CD1c-positive myeloid dendritic cell (primary cell): ENCODE measurements at regions not wholly inside any gene's neighbourhood (a gene's known extent, or its start where the extent isn't known, plus 50 kb on each side); places are given as distances from the start of the nearest gene placed in this dataset.
"Not testable (repeated sequence)": the region's sequence is repeated elsewhere in the genome, so short reads cannot be mapped to it uniquely, and the experiment has no call there.

Source experiments
- DNase-seq: peaks from one replicate; pipeline ENCODE4 v3.0.0-alpha.2; 2016; ENCODE audit errors: extremely low spot score

DNA sequence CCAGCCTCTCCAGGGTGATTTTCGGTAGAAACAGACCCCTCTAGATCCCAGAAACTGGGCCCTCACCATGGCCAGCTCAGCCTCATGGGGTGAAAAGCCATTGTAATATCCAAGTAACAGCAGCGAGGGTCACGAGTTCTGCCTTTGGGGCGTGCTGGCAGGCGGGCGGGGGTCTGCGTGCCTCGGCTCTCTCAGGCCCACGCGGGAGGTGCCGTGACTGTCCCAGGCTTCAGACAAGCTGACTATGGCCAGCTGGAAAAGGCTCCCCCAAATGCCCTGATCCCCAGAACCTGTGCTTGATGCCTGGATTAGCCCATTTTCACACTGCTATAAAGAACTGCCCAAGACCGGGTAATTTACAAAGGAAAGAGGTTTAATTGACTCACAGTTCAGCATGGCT is 160.2 kb downstream of the LAT start:
- DNase-seq, result not testable (repeated sequence)

DNA sequence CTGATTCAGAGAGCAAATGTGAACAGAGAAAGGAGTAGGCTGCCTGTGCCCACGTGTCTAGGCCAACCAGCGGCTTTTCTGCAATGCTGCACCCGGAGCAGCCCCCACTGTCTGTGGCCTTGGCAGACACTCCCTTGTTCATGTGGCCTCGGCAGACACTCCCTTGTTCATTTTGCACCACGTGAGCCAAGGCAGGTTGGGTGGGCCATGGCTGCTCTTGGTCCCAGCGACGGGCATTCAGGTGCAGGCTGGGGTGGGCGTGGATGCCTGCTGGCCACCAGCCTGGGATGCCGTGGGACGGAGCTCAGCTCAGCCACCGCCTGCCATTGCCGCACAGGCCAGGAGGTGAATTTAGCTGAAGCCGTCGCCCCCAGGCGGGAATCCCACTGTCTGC is 159.8 kb downstream of the LAT start:
- DNase-seq, result not testable (repeated sequence)

DNA sequence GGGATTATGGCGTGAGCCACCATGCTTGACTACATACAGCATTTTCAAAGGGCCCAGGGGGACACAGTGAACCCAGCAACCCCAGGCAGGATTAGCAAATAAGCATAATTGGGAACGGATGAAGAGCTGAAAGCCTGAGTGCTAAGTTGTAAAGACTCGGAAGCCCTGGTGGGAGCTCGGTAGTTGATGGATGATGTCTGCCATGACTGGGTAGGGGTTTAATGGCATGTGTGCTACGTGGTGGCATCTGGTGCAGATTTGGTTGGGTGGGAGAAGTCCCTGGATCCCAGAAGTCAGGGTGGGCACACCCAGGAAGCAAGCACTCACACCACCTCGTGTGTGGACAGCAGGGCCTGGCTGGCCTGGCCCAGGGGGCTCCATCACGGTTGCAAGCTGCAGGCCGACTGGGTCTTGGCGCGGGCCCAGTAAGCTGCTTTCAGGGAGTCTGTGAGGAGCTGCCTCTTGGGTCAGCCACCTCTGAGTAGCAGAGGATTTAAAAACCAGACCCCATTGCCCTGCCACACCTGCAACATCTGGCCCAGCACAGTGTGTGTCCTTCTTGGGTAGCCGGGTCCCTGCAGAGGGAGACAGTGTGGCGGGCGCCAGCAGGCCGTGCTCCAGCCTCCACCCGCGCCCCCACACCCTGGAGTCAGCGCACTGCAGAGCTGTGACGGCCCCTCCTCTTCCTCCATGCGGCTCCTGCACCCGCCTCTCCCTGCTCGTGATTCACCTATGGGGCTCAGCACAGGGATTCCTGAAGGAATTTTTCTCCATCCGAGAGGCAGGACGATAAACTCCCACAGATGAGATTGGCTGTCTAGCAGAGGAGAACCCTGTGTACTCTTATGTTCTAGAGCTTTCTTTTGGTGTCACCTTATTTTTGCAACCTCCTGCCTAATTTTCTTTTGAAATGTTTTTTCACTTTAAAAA is 159.2 kb downstream of the LAT start:
- DNase-seq, result not testable (repeated sequence)

DNA sequence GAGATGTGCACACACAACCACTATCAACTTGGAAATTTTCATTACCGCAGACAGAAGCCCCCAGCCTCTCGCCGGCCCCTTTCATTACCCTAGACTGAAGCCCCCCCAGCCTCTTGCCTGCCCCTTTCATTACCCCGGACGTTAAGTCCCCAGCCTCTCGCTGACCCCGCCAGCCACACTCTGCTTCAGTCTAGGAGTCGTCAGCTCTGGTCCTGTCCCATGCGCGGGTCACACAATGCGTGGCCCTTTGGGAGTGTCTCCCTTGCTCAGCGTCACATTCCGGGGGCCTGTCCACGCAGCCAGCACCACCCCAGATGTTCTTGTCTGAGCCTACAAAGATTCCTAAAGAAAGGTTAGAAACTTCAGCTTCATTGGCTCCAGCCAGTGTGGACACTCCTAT is 157.7 kb downstream of the LAT start:
- DNase-seq, result not testable (repeated sequence)

DNA sequence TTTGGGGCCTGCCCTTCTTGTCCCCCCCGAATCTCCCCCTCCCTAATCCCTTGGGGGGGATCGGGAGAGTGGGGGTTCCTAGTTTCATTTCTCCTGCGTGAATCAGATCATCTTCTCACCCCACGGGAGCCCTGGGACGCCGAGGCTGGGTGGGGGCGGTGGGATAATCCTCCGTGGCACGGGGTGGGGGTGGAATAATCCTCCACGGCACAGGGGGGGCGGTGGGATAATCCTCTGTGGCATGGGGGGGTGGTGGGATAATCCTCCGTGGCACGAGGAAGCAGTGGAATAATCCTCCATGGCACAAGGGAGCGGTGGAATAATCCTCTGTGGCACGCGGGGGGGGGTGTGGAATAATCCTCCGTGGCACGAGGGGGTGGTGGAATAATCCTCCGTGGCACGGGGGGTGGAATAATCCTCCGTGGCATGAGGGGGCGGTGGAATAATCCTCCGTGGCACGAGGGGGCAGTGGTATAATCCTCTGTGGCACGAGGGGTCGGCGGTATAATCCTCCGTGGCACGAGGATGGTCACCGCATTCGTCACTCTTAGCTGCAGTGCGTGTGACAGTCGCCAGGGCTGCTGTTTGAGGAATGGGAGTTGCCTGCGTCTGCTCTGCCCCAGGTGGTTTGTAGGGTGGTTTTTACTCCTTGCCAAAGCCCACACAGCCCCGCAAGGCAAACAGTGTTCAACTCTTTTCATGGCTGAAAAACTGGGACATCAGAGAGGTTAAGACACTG is 156.9 kb downstream of the LAT start:
- DNase-seq, result no peak

DNA sequence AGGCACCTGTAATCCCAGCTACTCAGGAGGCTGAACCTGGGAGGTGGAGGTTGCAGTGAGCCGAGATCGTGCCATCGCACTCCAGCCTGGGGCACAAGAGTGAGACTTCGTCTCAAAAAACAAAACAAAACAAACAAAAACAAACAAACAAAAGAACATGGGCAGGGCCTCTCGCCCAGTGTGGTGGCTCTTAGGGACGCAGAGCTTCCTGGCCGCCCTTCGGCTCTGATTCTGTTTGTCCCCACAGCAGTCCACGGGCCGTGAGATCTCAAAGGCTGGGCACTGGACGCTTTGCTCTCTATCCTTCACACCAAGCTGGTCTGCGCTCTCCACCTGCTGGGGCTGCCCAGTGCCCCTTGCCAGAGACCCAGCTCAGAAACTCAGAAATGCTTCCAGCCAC is 156.3 kb downstream of the LAT start:
- not testable (repeated sequence) for DNase-seq

DNA sequence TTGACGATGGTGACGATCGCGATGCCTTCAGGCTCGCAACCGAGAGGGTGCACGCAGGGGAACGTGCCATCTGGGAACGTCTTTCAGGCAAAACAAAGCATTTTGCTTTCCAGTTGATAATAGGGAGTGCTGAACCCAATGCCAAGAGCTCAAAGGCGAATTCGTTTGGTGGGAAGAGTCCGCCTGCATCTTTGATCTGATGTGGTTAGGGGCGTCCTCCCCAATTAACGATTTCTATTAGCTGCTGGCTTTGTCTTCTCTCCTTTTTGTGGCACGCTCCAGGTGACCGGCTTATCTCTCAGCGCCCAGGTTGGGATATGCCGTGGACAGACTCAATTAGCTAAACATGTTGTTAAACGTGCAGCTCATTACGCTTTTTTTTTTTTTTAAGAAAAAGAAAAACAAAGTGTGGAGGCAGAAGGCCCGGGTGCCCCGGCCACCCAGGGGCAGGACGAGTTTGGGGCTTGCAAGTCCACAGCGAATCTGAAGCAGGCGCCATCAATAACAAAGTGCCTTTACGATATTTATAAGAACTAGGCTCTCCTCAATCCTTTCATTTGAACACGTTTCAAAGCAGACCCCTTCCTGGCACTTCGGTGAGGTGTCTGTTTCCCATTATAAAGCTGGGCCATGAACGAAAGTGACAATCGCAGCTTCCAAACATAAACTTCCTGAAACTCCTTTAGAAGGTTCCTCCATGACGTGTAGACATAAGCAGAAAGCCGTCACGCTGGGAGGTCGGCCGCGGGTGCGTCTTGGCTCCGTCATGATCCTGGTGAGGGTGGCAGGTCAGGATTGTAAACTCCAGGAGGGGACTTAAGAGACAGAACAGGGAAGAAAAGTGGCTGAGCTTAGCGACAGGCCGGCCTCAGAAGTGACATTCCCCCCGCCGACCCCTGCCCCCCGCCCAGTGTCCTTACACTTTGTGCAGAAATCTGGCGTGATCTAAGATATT is 155.3 kb downstream of the LAT start:
- peak; percentile 21 for DNase-seq

DNA sequence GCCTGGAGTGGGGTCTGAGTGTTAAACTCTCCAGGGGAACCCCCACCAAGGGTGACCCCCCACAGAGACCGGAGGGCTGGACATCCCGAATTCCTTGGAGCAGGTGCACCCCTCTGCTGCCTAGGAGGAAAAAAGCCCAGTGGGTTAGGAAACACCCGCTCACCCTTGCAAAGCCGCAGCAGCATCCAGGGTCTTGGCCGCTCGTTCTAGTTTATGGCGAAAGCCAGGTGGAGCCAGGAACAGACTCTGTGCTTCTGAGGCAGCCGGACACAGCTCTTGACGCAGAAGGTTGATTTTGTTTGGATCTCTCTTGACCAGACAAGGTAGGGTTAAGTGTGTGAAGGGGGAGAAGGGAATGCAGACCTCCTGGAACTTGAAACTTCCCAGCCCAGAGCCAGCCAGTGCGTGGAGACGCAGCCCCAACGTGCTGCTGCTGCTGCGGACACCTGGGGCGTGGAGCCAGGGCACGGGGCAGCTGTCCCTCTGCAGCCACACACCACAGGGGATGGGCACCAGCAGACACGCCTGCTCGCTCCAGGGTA is 154.5 kb downstream of the LAT start:
- no peak for DNase-seq

DNA sequence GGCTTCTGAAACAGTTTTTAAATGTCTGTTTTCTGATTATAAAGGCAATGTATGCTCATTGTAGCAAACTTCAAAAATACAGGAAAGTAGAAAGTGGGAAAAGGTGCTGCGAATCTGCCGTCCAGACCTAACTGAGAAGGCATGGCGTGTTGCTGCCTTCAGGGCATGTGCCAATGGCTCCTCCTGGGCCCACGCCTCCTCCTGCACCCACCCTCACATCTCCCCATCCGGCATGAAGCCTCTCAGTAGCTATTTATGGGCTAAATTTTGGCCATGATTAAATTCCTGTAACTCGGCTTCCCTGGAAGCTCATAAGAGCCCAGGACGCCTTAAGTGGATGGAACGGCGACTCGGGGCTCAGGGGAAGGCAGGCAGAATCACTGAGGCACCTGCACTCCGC is 153.8 kb downstream of the LAT start:
- not testable (repeated sequence) for DNase-seq

DNA sequence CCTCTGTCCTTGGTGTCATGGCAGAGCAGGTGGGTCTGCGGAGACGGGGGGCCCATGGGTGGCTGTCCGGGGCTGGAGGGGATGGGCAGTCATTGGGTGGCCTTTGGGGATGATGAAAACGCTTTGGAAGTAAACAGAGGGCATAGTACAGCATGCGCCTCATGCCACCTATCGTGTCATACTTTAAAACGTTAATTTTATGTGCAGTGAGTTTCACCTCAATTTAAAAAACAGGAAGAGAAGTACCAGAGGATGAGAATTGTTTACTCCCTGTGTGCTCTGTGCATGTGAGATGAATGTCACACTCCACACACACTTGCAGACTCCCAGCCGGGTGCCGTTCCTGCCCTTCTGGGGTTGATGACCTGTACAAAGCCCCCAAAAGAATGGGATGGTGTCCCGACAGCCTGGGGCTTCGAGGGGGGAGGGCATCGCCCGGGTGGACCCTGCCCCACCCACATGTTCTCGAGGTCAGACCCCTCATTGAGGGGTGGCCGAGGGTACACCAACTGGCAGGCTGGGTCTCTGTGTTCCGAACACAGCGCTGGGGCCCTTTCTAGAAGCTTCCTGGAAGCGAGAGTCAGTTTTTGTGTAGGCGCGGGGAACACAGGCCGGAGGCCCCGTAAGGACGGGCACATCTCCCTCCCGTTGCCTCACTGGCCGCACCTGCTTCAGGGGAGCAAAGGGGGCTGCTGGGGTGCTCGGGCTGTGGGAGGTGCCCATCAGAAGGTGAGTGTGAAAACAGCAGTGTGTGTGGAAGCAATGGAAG is 153.2 kb downstream of the LAT start:
- DNase-seq, result not testable (repeated sequence)

DNA sequence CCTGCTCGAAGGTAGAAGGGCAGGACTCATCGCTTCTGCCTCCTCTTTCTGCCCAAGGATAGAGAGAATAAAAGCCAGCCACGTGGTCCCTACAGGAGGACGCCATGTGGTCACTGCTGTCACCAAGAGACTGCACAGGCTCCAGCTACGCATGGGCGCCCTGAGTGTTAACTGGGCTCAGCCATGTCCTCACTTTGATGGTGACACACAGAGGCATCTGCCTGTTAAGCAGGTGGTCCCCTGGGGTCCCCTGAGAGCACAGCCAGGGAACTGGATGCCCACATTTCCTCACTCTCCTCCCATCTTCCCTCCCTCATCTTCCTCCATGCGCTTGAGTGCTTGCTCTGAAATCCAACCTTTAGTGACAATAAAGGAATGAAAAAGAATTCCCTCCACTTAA is 152.6 kb downstream of the LAT start:
- not testable (repeated sequence) for DNase-seq

DNA sequence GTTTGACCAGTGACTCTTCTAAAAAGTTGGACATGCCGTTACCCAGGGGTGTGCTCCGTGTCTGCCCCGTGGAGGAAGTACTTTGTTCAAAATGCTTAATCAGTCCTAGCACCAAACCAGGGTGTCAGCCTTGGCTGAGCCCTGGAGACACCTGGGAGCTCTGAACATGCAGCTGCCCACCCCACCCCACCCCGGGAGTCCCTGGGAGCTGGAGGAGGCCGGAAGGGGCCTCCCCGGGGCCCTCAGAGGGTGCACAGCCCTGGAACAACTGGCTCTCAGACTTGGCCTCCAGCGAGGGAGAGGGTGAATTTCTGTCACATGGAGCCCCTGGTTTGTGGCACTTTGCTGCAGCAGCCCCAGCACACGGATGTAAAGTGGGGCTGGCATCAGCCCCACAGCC is 152.1 kb downstream of the LAT start:
- DNase-seq, result not testable (repeated sequence)

DNA sequence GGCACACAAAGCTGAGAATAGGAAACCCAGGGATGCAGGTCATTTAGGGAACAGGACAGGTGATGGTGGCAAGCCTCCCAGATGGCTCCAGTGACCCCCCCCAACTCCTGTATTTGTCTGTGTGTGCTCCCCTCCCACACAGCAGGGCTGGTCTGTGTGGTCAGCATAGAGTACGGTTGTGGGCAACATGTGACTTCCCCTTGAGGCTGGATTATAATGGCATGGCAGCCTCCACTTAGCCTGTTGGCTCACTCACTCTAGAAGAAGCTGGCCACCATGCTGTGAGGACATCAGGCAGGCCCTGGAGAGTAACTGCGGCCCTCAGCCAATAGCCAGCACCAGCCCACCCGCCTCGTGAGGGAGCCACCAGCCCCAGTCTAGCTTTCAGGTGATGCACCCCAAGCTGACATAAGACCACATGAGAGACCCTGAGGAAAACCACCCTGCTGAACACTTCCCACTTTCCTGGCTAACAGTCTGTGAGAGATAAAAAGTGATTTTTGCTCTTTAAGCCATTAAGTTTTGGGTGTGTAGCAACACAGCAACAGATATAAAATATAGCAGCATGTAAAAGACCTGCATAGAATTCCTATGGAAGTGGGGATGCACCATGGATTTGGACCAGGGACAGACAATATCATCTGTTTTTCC is 151.3 kb downstream of the LAT start:
- not testable (repeated sequence) for DNase-seq

DNA sequence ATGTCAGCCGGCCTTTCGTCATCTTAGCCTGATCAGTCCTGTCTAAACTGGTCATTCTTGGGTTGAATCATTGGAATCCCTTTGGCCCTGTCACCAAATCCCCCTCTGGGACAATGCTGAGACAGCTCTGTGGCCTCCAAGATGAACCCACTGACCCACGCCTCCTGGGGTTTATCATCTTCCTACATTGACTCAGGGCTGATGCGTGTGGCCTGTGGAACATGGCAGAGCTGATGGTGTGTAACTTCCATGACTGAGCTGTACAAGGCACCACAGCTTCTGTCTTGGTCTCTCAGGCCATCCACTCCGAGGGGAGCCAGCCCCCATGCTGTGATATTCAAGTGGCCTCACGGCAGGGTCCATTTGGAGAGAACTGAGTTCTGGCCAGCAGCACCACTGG is 150.2 kb downstream of the LAT start:
- DNase-seq, result not testable (repeated sequence)

DNA sequence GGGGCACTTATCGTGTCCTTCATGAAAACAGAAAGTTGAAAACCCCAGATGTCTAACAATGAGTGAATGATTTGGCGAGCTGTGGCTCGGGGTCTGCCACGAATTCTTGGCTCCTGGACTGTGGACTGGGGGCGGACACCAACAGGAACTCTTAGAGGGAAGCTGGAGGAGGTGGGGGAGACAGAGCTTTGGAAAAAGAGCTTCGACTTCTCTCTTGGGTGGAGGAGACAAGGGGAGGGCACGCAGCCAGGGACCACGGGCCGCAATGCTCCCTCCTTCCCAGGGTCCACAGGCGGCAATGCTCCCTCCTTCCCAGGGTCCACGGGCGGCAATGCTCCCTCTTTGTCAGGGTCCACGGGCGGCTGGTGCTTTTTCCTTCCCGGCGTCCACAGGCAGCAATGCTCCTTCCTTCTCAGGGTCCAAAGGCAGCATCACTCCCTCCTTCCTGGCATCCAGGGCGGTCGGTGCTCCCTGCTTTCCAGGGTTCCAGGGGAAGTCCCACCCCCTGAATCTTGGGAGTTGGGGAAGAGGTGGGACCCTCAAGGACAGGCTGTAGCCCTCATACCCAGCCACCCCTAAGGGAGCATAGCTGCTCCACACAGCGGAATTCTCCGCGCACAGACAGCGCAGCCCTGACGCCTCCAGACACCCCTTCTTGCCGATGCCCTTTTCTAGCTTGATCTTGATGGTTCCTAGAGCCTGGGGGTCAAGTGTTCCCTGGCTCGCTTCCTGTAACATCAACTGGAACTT is 149.0 kb downstream of the LAT start:
- not testable (repeated sequence) for DNase-seq

DNA sequence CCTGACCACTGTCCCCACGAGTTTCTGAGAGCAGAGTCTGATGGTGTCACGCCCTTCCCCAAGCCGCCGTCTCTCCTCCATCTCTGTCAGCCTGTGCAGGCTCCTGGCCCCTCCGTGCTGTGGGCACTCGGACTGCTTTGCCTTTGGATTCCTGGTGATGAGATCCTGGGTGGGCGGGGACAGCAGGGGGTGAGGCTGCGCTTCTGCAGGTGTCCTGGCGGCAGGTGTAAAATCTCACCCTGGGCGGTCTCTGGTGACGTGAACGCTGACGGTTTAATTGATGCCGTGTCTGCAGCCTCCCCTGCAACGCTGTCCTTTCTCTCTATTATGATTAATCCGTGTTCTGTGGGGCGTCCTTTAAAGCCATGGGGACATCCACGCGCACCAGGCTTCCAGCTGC is 148.0 kb downstream of the LAT start:
- not testable (repeated sequence) for DNase-seq

DNA sequence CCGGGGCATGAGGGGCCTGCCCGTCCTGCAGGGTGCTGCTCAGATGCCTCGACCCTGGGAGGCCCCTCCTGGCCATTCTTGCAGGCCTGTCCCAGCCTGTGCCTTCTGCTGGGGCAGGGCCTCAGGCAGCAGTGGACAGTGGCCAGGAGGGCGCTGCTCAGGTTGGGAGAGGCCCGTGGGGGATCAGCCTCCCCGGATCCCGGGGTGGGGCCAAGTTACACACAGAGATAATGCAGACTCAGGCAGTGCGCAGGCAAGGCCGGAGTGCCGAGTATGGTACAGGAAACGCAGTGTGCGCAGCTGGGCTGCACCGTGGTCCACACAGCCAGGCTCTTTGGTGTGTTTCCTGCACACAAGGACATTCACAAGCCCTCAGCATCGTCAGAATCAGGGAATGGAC is 147.6 kb downstream of the LAT start:
- not testable (repeated sequence) for DNase-seq

DNA sequence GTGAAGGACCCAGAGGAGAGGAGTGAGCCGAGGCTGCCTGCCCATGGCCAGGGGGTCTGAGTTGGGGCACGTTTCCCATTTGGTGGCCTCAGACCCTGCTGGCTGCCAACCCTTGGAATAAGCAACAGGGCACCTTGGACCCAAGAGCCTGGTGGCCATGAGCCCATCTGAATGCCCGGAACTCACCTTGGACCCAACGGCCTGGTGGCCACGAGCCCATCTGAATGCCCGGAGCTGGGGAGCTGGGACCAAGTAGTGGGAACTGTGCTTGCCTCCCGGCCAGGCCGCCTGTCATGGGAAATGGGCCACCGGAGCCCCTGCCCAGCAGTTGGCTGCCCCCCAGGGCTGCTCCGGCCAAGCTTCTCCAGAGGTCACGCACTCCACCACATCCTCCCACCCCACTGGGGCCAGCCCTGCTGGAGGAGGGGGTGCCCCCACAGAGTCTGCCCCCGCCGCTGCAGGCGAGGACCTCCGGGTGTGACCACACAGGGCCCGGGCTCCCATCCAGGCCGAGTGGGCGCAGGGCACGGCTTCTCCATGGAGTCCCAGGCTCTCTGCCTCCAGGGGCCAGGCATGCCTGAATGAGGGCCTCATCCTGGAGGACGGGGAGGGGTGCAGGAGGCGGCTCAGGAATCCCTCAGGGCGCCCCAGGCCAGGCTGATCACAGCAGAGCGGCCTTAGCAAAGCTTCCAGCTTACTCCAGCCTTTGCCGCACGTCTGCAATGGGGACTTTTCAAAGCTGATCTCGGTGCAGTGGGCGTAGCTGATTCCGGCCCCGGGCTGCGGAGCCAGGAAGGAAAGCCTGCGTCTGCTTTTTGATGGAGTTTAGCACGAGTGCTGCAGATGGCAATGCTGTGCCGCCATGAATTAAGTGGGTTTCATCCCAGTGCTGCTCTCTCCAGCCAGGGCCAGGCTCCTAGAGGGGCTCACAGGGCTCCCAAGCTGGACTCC is 146.3 kb downstream of the LAT start:
- not testable (repeated sequence) for DNase-seq
